GM23338 (cell line): ENCODE measurements at regions not wholly inside any gene's neighbourhood (a gene's known extent, or its start where the extent isn't known, plus 50 kb on each side); places are given as distances from the start of the nearest gene placed in this dataset.

Source experiments
- ATAC-seq: fragments of 200-7000 bp; cut with Tn5 transposase; 3 replicates; pipeline ENCODE4 v1.9.1; 2020
- DNase-seq: peaks from one replicate; pipeline ENCODE4 v3.0.0-alpha.2; 2015; ENCODE audit warnings: low spot score
- H2AFZ ChIP-seq: fragments of 200-600 bp; sonication (generic); 2 replicates; pipeline ENCODE4 v1.8.0; 2016; ENCODE audit warnings: antibody characterized with exemption, mild to moderate bottlenecking, moderate library complexity
- H3F3A ChIP-seq: fragments of 200-600 bp; sonication (generic); replicated peaks from 2 replicates; pipeline ENCODE4 v1.8.0; 2017; ENCODE audit warnings: antibody characterized with exemption, mixed run types, low read depth
- H3K27ac ChIP-seq: fragments of 200-600 bp; sonication (generic); 2 replicates; pipeline ENCODE4 v1.6.1; 2016; ENCODE audit warnings: low read depth
- H3K27me3 ChIP-seq: fragments of 200-600 bp; sonication (generic); 2 replicates; pipeline ENCODE4 v1.8.0; 2016; ENCODE audit warnings: mild to moderate bottlenecking, mixed run types, moderate library complexity; ENCODE audit not compliant: insufficient read depth
- H3K36me3 ChIP-seq: fragments of 200-600 bp; sonication (generic); 2 replicates; pipeline ENCODE4 v1.8.0; 2016; ENCODE audit warnings: mild to moderate bottlenecking; ENCODE audit not compliant: insufficient read depth
- H3K4me1 ChIP-seq: fragments of 200-600 bp; sonication (generic); 2 replicates; pipeline ENCODE4 v1.8.0; 2016; ENCODE audit warnings: mild to moderate bottlenecking, moderate library complexity; ENCODE audit not compliant: insufficient read depth
- H3K4me2 ChIP-seq: fragments of 200-600 bp; sonication (generic); 2 replicates; pipeline ENCODE4 v1.7.1; 2017; ENCODE audit warnings: mixed run types
- H3K4me3 ChIP-seq: fragments of 200-600 bp; sonication (generic); 2 replicates; pipeline ENCODE4 v1.6.1; 2016; ENCODE audit warnings: mixed run types
- H3K79me2 ChIP-seq: fragments of 200-600 bp; sonication (generic); replicated peaks from 2 replicates; pipeline ENCODE4 v1.8.0; 2017; ENCODE audit warnings: mild to moderate bottlenecking; ENCODE audit not compliant: insufficient read depth
- H3K9me2 ChIP-seq: fragments of 200-600 bp; sonication (generic); 2 replicates; pipeline ENCODE4 v1.8.0; 2017; ENCODE audit not compliant: insufficient read depth
- H4K20me1 ChIP-seq: fragments of 200-600 bp; sonication (generic); replicated peaks from 2 replicates; pipeline ENCODE4 v1.8.0; 2017; ENCODE audit warnings: mild to moderate bottlenecking; ENCODE audit not compliant: insufficient read depth
- H3K27ac Mint-ChIP-seq: 2 replicates; pipeline ENCODE4 v1.8.0; 2020; ENCODE audit warnings: inconsistent platforms, mild to moderate bottlenecking, moderate library complexity, mixed read lengths
- H3K27me3 Mint-ChIP-seq: 3 replicates; pipeline ENCODE4 v1.8.0; 2022; ENCODE audit warnings: low read depth, mild to moderate bottlenecking, moderate library complexity, mixed read lengths, inconsistent platforms; ENCODE audit not compliant: insufficient read depth, poor library complexity
- H3K36me3 Mint-ChIP-seq: 3 replicates; pipeline ENCODE4 v1.8.0; 2021; ENCODE audit warnings: low read depth, mild to moderate bottlenecking, inconsistent platforms, moderate library complexity, mixed read lengths
- H3K4me1 Mint-ChIP-seq: 3 replicates; pipeline ENCODE4 v1.8.0; 2020; ENCODE audit warnings: mild to moderate bottlenecking, inconsistent platforms, mixed read lengths
- H3K4me3 Mint-ChIP-seq: 3 replicates; pipeline ENCODE4 v1.8.0; 2021; ENCODE audit warnings: moderate library complexity, mild to moderate bottlenecking, inconsistent platforms, mixed read lengths
- H3K9me3 Mint-ChIP-seq: 3 replicates; pipeline ENCODE4 v1.8.0; 2020; ENCODE audit warnings: moderate library complexity, mild to moderate bottlenecking, inconsistent platforms, mixed read lengths
- CREB1 ChIP-seq: fragments of 250-450 bp; sonication (Bioruptor Pico); IDR thresholded peaks from 2 replicates; pipeline ENCODE4 v1.5.0; 2020; ENCODE audit warnings: low read depth, mild to moderate bottlenecking, moderate library complexity
- EZH2phosphoT487 ChIP-seq: fragments of 200-600 bp; sonication (generic); IDR thresholded peaks from one replicate; pipeline ENCODE4 v1.8.1; 2018; ENCODE audit warnings: antibody characterized with exemption; ENCODE audit not compliant: unreplicated experiment
- NANOG ChIP-seq: IDR thresholded peaks from 2 replicates; pipeline ENCODE4 v1.6.1; 2016; ENCODE audit warnings: antibody characterized with exemption, borderline replicate concordance
- POLR2AphosphoS5 ChIP-seq: IDR thresholded peaks from 2 replicates; pipeline ENCODE4 v1.6.1; 2016; ENCODE audit warnings: antibody characterized with exemption, low read depth
- STAT1 ChIP-seq: IDR thresholded peaks from one replicate; pipeline ENCODE4 v1.6.1; 2016; ENCODE audit warnings: antibody characterized with exemption; ENCODE audit not compliant: unreplicated experiment
- ZNF331 ChIP-seq: fragments of 250-450 bp; sonication (Bioruptor Pico); IDR thresholded peaks from 2 replicates; pipeline ENCODE4 v1.5.0; 2020; ENCODE audit warnings: low read depth, mild to moderate bottlenecking, moderate library complexity
- TF ChIP-seq, protein P1 (sequence below), 2 experiments: fragments of 200-600 bp in 1 of 2; sonication (generic) in 1 of 2; conservative IDR thresholded peaks; 2 replicates each; pipeline versions ENCODE4 v1.5.1 to v1.6.1; 2016 to 2017; ENCODE audit warnings: antibody characterized with exemption in 2 of 2, low read depth in 2 of 2, mild to moderate bottlenecking in 2 of 2, moderate library complexity in 1 of 2
- TF ChIP-seq, protein P2 (sequence below): IDR thresholded peaks from one replicate; pipeline ENCODE4 v1.6.1; 2018; ENCODE audit warnings: antibody characterized with exemption; ENCODE audit not compliant: unreplicated experiment
- TF ChIP-seq, protein P3 (sequence below): fragments of 250-450 bp; sonication (Bioruptor Pico); IDR thresholded peaks from 2 replicates; pipeline ENCODE4 v1.5.0; 2020; ENCODE audit warnings: mild to moderate bottlenecking, moderate library complexity
- TF ChIP-seq, protein P4 (sequence below): IDR thresholded peaks from 2 replicates; pipeline ENCODE4 v1.6.1; 2016; ENCODE audit warnings: antibody characterized with exemption

DNA sequence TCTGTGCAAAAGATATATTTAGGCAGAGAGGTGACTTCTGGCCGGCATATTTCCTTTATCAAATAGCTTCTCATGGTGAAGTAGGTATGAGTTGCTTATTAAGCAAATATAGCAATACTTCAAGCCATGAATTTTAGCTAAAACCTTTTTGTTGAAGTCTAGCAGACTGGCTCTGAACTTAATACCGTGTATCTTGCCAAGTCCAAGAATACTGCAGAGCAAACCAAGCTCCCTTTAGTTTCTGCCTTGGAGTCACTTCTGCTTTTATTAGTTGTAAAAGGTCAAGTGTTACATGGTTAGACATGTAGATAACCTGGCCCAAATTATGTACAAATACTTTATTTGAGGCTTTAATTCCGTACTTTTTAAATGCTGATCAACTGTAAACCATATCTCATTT is 627.6 kb upstream of the PKDCC start:
- Mint-ChIP-seq H3K4me1 (no peaks in the 10 kb centered on the region), H3K27me3 (no peaks in the 10 kb centered on the region), H3K36me3 (no peaks in the 10 kb centered on the region), H3K4me3 (no peak overlapping the region), H3K27ac (no peak overlapping the region), H3K9me3 (no peaks in the 10 kb centered on the region; the same call in 2 of the 3 replicates)
- H3K9me2 ChIP-seq = no peaks in the 10 kb centered on the region
- no peaks in the 10 kb centered on the region for H3K79me2 ChIP-seq
- TF ChIP-seq ZNF331 (CRISPR knock-in tag) = no peak
- no peak for TF ChIP-seq NANOG
- TF ChIP-seq, protein P1, sequence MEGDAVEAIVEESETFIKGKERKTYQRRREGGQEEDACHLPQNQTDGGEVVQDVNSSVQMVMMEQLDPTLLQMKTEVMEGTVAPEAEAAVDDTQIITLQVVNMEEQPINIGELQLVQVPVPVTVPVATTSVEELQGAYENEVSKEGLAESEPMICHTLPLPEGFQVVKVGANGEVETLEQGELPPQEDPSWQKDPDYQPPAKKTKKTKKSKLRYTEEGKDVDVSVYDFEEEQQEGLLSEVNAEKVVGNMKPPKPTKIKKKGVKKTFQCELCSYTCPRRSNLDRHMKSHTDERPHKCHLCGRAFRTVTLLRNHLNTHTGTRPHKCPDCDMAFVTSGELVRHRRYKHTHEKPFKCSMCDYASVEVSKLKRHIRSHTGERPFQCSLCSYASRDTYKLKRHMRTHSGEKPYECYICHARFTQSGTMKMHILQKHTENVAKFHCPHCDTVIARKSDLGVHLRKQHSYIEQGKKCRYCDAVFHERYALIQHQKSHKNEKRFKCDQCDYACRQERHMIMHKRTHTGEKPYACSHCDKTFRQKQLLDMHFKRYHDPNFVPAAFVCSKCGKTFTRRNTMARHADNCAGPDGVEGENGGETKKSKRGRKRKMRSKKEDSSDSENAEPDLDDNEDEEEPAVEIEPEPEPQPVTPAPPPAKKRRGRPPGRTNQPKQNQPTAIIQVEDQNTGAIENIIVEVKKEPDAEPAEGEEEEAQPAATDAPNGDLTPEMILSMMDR (conservative IDR thresholded peaks at IDR 0.05; ENCODE audit: low read depth in 2 of 2) = no peak
- TF ChIP-seq EZH2phosphoT487 = no peak
- no peak for TF ChIP-seq CREB1 (CRISPR knock-in tag)
- TF ChIP-seq, protein P2, sequence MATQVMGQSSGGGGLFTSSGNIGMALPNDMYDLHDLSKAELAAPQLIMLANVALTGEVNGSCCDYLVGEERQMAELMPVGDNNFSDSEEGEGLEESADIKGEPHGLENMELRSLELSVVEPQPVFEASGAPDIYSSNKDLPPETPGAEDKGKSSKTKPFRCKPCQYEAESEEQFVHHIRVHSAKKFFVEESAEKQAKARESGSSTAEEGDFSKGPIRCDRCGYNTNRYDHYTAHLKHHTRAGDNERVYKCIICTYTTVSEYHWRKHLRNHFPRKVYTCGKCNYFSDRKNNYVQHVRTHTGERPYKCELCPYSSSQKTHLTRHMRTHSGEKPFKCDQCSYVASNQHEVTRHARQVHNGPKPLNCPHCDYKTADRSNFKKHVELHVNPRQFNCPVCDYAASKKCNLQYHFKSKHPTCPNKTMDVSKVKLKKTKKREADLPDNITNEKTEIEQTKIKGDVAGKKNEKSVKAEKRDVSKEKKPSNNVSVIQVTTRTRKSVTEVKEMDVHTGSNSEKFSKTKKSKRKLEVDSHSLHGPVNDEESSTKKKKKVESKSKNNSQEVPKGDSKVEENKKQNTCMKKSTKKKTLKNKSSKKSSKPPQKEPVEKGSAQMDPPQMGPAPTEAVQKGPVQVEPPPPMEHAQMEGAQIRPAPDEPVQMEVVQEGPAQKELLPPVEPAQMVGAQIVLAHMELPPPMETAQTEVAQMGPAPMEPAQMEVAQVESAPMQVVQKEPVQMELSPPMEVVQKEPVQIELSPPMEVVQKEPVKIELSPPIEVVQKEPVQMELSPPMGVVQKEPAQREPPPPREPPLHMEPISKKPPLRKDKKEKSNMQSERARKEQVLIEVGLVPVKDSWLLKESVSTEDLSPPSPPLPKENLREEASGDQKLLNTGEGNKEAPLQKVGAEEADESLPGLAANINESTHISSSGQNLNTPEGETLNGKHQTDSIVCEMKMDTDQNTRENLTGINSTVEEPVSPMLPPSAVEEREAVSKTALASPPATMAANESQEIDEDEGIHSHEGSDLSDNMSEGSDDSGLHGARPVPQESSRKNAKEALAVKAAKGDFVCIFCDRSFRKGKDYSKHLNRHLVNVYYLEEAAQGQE = no peak
- TF ChIP-seq, protein P3, sequence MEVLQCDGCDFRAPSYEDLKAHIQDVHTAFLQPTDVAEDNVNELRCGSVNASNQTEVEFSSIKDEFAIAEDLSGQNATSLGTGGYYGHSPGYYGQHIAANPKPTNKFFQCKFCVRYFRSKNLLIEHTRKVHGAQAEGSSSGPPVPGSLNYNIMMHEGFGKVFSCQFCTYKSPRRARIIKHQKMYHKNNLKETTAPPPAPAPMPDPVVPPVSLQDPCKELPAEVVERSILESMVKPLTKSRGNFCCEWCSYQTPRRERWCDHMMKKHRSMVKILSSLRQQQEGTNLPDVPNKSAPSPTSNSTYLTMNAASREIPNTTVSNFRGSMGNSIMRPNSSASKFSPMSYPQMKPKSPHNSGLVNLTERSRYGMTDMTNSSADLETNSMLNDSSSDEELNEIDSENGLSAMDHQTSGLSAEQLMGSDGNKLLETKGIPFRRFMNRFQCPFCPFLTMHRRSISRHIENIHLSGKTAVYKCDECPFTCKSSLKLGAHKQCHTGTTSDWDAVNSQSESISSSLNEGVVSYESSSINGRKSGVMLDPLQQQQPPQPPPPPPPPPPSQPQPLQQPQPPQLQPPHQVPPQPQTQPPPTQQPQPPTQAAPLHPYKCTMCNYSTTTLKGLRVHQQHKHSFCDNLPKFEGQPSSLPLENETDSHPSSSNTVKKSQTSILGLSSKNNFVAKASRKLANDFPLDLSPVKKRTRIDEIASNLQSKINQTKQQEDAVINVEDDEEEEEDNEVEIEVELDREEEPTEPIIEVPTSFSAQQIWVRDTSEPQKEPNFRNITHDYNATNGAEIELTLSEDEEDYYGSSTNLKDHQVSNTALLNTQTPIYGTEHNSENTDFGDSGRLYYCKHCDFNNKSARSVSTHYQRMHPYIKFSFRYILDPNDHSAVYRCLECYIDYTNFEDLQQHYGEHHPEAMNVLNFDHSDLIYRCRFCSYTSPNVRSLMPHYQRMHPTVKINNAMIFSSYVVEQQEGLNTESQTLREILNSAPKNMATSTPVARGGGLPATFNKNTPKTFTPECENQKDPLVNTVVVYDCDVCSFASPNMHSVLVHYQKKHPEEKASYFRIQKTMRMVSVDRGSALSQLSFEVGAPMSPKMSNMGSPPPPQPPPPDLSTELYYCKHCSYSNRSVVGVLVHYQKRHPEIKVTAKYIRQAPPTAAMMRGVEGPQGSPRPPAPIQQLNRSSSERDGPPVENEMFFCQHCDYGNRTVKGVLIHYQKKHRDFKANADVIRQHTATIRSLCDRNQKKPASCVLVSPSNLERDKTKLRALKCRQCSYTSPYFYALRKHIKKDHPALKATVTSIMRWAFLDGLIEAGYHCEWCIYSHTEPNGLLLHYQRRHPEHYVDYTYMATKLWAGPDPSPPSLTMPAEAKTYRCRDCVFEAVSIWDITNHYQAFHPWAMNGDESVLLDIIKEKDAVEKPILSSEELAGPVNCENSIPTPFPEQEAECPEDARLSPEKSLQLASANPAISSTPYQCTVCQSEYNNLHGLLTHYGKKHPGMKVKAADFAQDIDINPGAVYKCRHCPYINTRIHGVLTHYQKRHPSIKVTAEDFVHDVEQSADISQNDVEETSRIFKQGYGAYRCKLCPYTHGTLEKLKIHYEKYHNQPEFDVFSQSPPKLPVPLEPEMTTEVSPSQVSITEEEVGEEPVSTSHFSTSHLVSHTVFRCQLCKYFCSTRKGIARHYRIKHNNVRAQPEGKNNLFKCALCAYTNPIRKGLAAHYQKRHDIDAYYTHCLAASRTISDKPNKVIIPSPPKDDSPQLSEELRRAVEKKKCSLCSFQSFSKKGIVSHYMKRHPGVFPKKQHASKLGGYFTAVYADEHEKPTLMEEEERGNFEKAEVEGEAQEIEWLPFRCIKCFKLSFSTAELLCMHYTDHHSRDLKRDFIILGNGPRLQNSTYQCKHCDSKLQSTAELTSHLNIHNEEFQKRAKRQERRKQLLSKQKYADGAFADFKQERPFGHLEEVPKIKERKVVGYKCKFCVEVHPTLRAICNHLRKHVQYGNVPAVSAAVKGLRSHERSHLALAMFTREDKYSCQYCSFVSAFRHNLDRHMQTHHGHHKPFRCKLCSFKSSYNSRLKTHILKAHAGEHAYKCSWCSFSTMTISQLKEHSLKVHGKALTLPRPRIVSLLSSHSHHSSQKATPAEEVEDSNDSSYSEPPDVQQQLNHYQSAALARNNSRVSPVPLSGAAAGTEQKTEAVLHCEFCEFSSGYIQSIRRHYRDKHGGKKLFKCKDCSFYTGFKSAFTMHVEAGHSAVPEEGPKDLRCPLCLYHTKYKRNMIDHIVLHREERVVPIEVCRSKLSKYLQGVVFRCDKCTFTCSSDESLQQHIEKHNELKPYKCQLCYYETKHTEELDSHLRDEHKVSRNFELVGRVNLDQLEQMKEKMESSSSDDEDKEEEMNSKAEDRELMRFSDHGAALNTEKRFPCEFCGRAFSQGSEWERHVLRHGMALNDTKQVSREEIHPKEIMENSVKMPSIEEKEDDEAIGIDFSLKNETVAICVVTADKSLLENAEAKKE (CRISPR knock-in tag) = no peak
- TF ChIP-seq POLR2AphosphoS5 = no peak
- no peak for TF ChIP-seq STAT1
- TF ChIP-seq, protein P4, sequence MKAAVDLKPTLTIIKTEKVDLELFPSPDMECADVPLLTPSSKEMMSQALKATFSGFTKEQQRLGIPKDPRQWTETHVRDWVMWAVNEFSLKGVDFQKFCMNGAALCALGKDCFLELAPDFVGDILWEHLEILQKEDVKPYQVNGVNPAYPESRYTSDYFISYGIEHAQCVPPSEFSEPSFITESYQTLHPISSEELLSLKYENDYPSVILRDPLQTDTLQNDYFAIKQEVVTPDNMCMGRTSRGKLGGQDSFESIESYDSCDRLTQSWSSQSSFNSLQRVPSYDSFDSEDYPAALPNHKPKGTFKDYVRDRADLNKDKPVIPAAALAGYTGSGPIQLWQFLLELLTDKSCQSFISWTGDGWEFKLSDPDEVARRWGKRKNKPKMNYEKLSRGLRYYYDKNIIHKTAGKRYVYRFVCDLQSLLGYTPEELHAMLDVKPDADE = no peak
- DNase-seq = no peak
- H3F3A ChIP-seq = no peaks in the 10 kb centered on the region
- H3K4me1 ChIP-seq = no peaks in the 10 kb centered on the region
- H3K36me3 ChIP-seq = no peaks in the 10 kb centered on the region
- H3K4me2 ChIP-seq = no peak overlapping the region
- H3K27me3 ChIP-seq = no peaks in the 10 kb centered on the region
- no peak overlapping the region for H3K27ac ChIP-seq
- no peaks in the 10 kb centered on the region for H4K20me1 ChIP-seq
- no peak for ATAC-seq
- no peak overlapping the region for H3K4me3 ChIP-seq
- no peak overlapping the region for H2AFZ ChIP-seq
